ENCODE measurements at regions not wholly inside any gene's neighbourhood (a gene's known extent, or its start where the extent isn't known, plus 50 kb on each side); places are given as distances from the start of the nearest gene placed in this dataset.

DNA sequence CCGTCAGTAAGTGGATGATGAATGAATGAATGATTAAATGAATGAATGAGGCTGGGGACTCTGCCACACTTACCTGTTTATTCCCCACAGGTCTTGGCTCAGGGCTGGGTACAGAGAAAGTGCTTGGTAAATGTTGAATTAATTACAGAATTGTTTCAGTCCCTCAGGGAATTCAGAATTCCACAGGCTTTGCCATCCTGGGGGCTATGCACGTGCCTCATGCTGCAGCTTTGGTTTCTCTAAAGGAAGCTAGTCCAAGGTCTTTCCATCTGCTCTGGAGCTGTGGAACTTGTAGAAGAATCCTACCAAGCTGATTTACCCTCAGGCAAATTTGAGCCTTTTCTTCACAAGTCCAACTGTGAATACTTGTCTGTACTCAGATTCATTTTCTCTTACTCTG is 376.8 kb upstream of the AJAP1 start:
- no peak for DNase-seq (ENCODE audit: low read depth, low spot score)

GRCh38 chr1:4284976-4285375 is 369.4 kb upstream of the AJAP1 start:
- Histone ChIP-seq H3K27me3 (ENCODE audit: control insufficient read depth, insufficient read depth, low read length) (no peaks in the 10 kb centered on the region), H3K9me3 (ENCODE audit: control insufficient read depth, insufficient read depth, low read depth, low read length) (no peaks in the 10 kb centered on the region), H3K4me1 (ENCODE audit: control insufficient read depth, insufficient read depth, low read length) (no peaks in the 10 kb centered on the region), H3K27ac (ENCODE audit: low read length) (no peak overlapping the region), H3K36me3 (ENCODE audit: control insufficient read depth, insufficient read depth, low read length) (no peaks in the 10 kb centered on the region), H3K4me3 (ENCODE audit: low read depth in 2 of 2, low read length in 2 of 2) (no peak overlapping the region)
- ChIA-PET CTCF (no interaction called here), POLR2A (no interaction called here)
- TF ChIP-seq POLR2AphosphoS5 (IDR thresholded peaks at IDR 0.05; ENCODE audit: low read depth, low read length) (no peak), CTCF (IDR thresholded peaks at IDR 0.05) (no peak), REST (IDR thresholded peaks at IDR 0.05; ENCODE audit: insufficient read depth in 1 of 2, low read depth in 2 of 2, low read length in 1 of 2) (no peak), TCF7L2 (IDR thresholded peaks at IDR 0.05; ENCODE audit: low read depth, low read length) (no peak), SIN3A (IDR thresholded peaks at IDR 0.05; ENCODE audit: borderline replicate concordance, insufficient read depth, low read depth, low read length) (no peak)
- BruUV-seq (replicated peaks) = no TSS peak
- DNase-seq (ENCODE audit: low read depth, low spot score) = no peak
- intact Hi-C loops (cut with micrococcal nuclease; ENCODE audit: unreplicated experiment) (no loop called here), in situ Hi-C loops (cut with HindIII; ENCODE audit: low pct_unique_long_range_greater_than_20kb, low sequenced_read_pairs) (no loop called here)
- no peak for ATAC-seq

More for the DNA sequence above, 376.8 kb upstream of the AJAP1 start:
- Histone ChIP-seq H3K9me3 (ENCODE audit: control insufficient read depth, insufficient read depth, low read depth, low read length) (peaks cover 4% of the 10 kb centered on the region; the same call in 1 of the 2 replicates), H3K4me3 (ENCODE audit: low read depth in 2 of 2, low read length in 2 of 2) (no peak overlapping the region), H3K36me3 (ENCODE audit: control insufficient read depth, insufficient read depth, low read length) (no peaks in the 10 kb centered on the region), H3K4me1 (ENCODE audit: control insufficient read depth, insufficient read depth, low read length) (no peaks in the 10 kb centered on the region), H3K27me3 (ENCODE audit: control insufficient read depth, insufficient read depth, low read length) (peaks cover 5% of the 10 kb centered on the region; the same call in 1 of the 2 replicates), H3K27ac (ENCODE audit: low read length) (no peak overlapping the region)
- no TSS peak for BruUV-seq (replicated peaks)
- ChIA-PET CTCF (no interaction called here), POLR2A (no interaction called here)
- no peak for TF ChIP-seq TCF7L2 (IDR thresholded peaks at IDR 0.05; ENCODE audit: low read depth, low read length)
- intact Hi-C loops (cut with micrococcal nuclease; ENCODE audit: unreplicated experiment) (no loop called here), in situ Hi-C loops (cut with HindIII; ENCODE audit: low pct_unique_long_range_greater_than_20kb, low sequenced_read_pairs) (no loop called here)
- no peak for ATAC-seq

- Histone ChIP-seq H3K27ac (ENCODE audit: low read length) (no peak overlapping the region), H3K4me3 (ENCODE audit: low read depth in 2 of 2, low read length in 2 of 2) (no peak overlapping the region), H3K27me3 (ENCODE audit: control insufficient read depth, insufficient read depth, low read length) (no peaks in the 10 kb centered on the region), H3K4me1 (ENCODE audit: control insufficient read depth, insufficient read depth, low read length) (no peaks in the 10 kb centered on the region), H3K9me3 (ENCODE audit: control insufficient read depth, insufficient read depth, low read depth, low read length) (no peaks in the 10 kb centered on the region), H3K36me3 (ENCODE audit: control insufficient read depth, insufficient read depth, low read length) (no peaks in the 10 kb centered on the region)
- DNase-seq (ENCODE audit: low read depth, low spot score) (no peak), ATAC-seq (no peak)
- no peak for TF ChIP-seq REST (IDR thresholded peaks at IDR 0.05; ENCODE audit: insufficient read depth in 1 of 2, low read depth in 2 of 2, low read length in 1 of 2)
- TF ChIP-seq SIN3A (IDR thresholded peaks at IDR 0.05; ENCODE audit: borderline replicate concordance, insufficient read depth, low read depth, low read length) = no peak
- TF ChIP-seq TCF7L2 (IDR thresholded peaks at IDR 0.05; ENCODE audit: low read depth, low read length) = no peak
- TF ChIP-seq CTCF (IDR thresholded peaks at IDR 0.05) = no peak
- no peak for TF ChIP-seq POLR2AphosphoS5 (IDR thresholded peaks at IDR 0.05; ENCODE audit: low read depth, low read length)
- POLR2A ChIA-PET = no interaction called here
- no TSS peak for BruUV-seq (replicated peaks)
- intact Hi-C loops (cut with micrococcal nuclease; ENCODE audit: unreplicated experiment) = no loop called here
- in situ Hi-C loops (cut with HindIII; ENCODE audit: low pct_unique_long_range_greater_than_20kb, low sequenced_read_pairs) = no loop called here
- CTCF ChIA-PET = no interaction called here
Measured at GRCh38 chr1:4292861-4293260, 361.5 kb upstream of the AJAP1 start.

Data from Panc1 (cell line).